ENCODE measurements at regions not wholly inside any gene's neighbourhood (a gene's known extent, or its start where the extent isn't known, plus 50 kb on each side); places are given as distances from the start of the nearest gene placed in this dataset.

GRCh38 chr2:220994846-220995245, 577.3 kb downstream of the EPHA4 start:
- FAIRE-seq (no peak), DNase-seq (ENCODE audit: low read depth) (peak; percentile 1)
- no peaks in the 10 kb centered on the region for H3K9me3 ChIP-seq (ENCODE audit: insufficient read depth, low read depth, low read length)
- H3K27ac ChIP-seq (ENCODE audit: low read depth, low read length): no peak overlapping the region
- Mint-ChIP-seq H3K4me3 (ENCODE audit: unreplicated experiment) (no peak overlapping the region), H3K27me3 (ENCODE audit: low read depth, unreplicated experiment) (no peaks in the 10 kb centered on the region), H3K9me3 (ENCODE audit: unreplicated experiment) (no peaks in the 10 kb centered on the region), H3K4me1 (ENCODE audit: low read depth, unreplicated experiment) (peaks cover 10% of the 10 kb centered on the region), H3K36me3 (ENCODE audit: low read depth, unreplicated experiment) (no peaks in the 10 kb centered on the region), H3K27ac (ENCODE audit: unreplicated experiment) (no peak overlapping the region)
- no peak overlapping the region for H2AFZ ChIP-seq (ENCODE audit: low read depth, low read length)
- H3K4me3 ChIP-seq (ENCODE audit: insufficient read depth, low read depth, low read length): no peak overlapping the region
- peaks cover 4% of the 10 kb centered on the region for H3K4me1 ChIP-seq (ENCODE audit: insufficient read depth, low read length)
- H3K4me2 ChIP-seq (ENCODE audit: low read length): no peak overlapping the region
- no peaks in the 10 kb centered on the region for H4K20me1 ChIP-seq (ENCODE audit: insufficient read depth, low read length)
- H3K27me3 ChIP-seq (ENCODE audit: insufficient read depth, low read length): no peaks in the 10 kb centered on the region
- H3K36me3 ChIP-seq (ENCODE audit: insufficient read depth, low read length): no peaks in the 10 kb centered on the region
- H3K79me2 ChIP-seq (ENCODE audit: insufficient read depth, low read length): no peaks in the 10 kb centered on the region
- TF ChIP-seq CTCF (IDR thresholded peaks at IDR 0.05; ENCODE audit: insufficient read depth, low read depth, low read length) (no peak), EZH2 (IDR thresholded peaks at IDR 0.05; ENCODE audit: insufficient read depth, low read length) (no peak)
- no peak overlapping the region for H3K9ac ChIP-seq (ENCODE audit: low read length)

- Histone ChIP-seq H3K4me1 (ENCODE audit: insufficient read depth, low read length) (peaks cover 4% of the 10 kb centered on the region), H3K4me3 (ENCODE audit: insufficient read depth, low read depth, low read length) (no peak overlapping the region), H2AFZ (ENCODE audit: low read depth, low read length) (no peak overlapping the region), H4K20me1 (ENCODE audit: insufficient read depth, low read length) (no peaks in the 10 kb centered on the region), H3K9ac (ENCODE audit: low read length) (no peak overlapping the region), H3K27ac (ENCODE audit: low read depth, low read length) (no peak overlapping the region), H3K79me2 (ENCODE audit: insufficient read depth, low read length) (no peaks in the 10 kb centered on the region), H3K36me3 (ENCODE audit: insufficient read depth, low read length) (no peaks in the 10 kb centered on the region), H3K27me3 (ENCODE audit: insufficient read depth, low read length) (no peaks in the 10 kb centered on the region), H3K9me3 (ENCODE audit: insufficient read depth, low read depth, low read length) (no peaks in the 10 kb centered on the region), H3K4me2 (ENCODE audit: low read length) (no peak overlapping the region)
- DNase-seq (ENCODE audit: low read depth) (no peak), FAIRE-seq (no peak)
- no peaks in the 10 kb centered on the region for H3K27me3 Mint-ChIP-seq (ENCODE audit: low read depth, unreplicated experiment)
- H3K36me3 Mint-ChIP-seq (ENCODE audit: low read depth, unreplicated experiment): no peaks in the 10 kb centered on the region
- H3K27ac Mint-ChIP-seq (ENCODE audit: unreplicated experiment): no peak overlapping the region
- H3K4me3 Mint-ChIP-seq (ENCODE audit: unreplicated experiment): no peak overlapping the region
- TF ChIP-seq CTCF (IDR thresholded peaks at IDR 0.05; ENCODE audit: insufficient read depth, low read depth, low read length) (no peak), EZH2 (IDR thresholded peaks at IDR 0.05; ENCODE audit: insufficient read depth, low read length) (no peak)
- H3K4me1 Mint-ChIP-seq (ENCODE audit: low read depth, unreplicated experiment): peaks cover 11% of the 10 kb centered on the region
- no peaks in the 10 kb centered on the region for H3K9me3 Mint-ChIP-seq (ENCODE audit: unreplicated experiment)
Measured at GRCh38 chr2:220995581-220995980, 576.5 kb downstream of the EPHA4 start.

- no peak for FAIRE-seq
Measured at GRCh38 chr2:220998156-220998555, 573.9 kb downstream of the EPHA4 start.

More at GRCh38 chr2:220998156-220998555, 573.9 kb downstream of the EPHA4 start:
- Mint-ChIP-seq H3K4me1 (ENCODE audit: low read depth, unreplicated experiment) (peaks cover 11% of the 10 kb centered on the region), H3K36me3 (ENCODE audit: low read depth, unreplicated experiment) (no peaks in the 10 kb centered on the region), H3K27me3 (ENCODE audit: low read depth, unreplicated experiment) (no peaks in the 10 kb centered on the region), H3K9me3 (ENCODE audit: unreplicated experiment) (no peaks in the 10 kb centered on the region), H3K27ac (ENCODE audit: unreplicated experiment) (no peak overlapping the region), H3K4me3 (ENCODE audit: unreplicated experiment) (no peak overlapping the region)
- H3K4me1 ChIP-seq (ENCODE audit: insufficient read depth, low read length): peaks cover 4% of the 10 kb centered on the region
- H3K27ac ChIP-seq (ENCODE audit: low read depth, low read length): no peak overlapping the region
- H4K20me1 ChIP-seq (ENCODE audit: insufficient read depth, low read length): no peaks in the 10 kb centered on the region
- H2AFZ ChIP-seq (ENCODE audit: low read depth, low read length): no peak overlapping the region
- DNase-seq (ENCODE audit: low read depth): no peak
- no peak overlapping the region for H3K4me3 ChIP-seq (ENCODE audit: insufficient read depth, low read depth, low read length)
- H3K36me3 ChIP-seq (ENCODE audit: insufficient read depth, low read length): no peaks in the 10 kb centered on the region
- no peak overlapping the region for H3K4me2 ChIP-seq (ENCODE audit: low read length)
- H3K9me3 ChIP-seq (ENCODE audit: insufficient read depth, low read depth, low read length): no peaks in the 10 kb centered on the region
- TF ChIP-seq CTCF (IDR thresholded peaks at IDR 0.05; ENCODE audit: insufficient read depth, low read depth, low read length) (no peak), EZH2 (IDR thresholded peaks at IDR 0.05; ENCODE audit: insufficient read depth, low read length) (no peak)
- H3K79me2 ChIP-seq (ENCODE audit: insufficient read depth, low read length): no peaks in the 10 kb centered on the region
- H3K27me3 ChIP-seq (ENCODE audit: insufficient read depth, low read length): no peaks in the 10 kb centered on the region
- H3K9ac ChIP-seq (ENCODE audit: low read length): no peak overlapping the region
